Femur (tissue), 1 donor: ENCODE measurements at regions not wholly inside any gene's neighbourhood (a gene's known extent, or its start where the extent isn't known, plus 50 kb on each side); places are given as distances from the start of the nearest gene placed in this dataset.

ENCODE experiments used
- DNase-seq: peaks from one replicate; pipeline ENCODE4 v3.0.0-alpha.2; 2017

GRCh38 chr6:22821664-22822320 is 252.4 kb downstream of the HDGFL1 start:
- DNase-seq = no peak

- DNase-seq = no peak
Measured at GRCh38 chr6:22825210-22825609, 255.8 kb downstream of the HDGFL1 start.

DNA sequence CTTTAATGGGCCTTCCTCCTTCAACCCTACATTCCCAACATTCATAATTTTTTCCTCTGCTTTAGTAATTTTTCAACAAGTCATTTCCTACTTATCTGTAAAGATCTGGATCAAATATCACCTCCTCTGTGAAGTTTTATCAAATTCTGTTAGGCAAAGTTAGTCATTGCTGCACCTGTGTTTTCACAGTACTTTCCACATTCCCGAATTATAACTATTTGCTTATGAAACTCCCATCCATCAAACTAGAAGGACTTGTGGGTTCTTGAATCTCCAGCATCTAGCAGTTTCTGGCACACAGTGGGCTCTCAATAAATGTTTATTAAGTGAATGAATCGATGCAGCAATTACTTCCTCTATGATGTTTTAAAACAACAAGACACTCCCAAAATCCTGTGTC is 257.6 kb downstream of the HDGFL1 start:
- DNase-seq = no peak

DNA sequence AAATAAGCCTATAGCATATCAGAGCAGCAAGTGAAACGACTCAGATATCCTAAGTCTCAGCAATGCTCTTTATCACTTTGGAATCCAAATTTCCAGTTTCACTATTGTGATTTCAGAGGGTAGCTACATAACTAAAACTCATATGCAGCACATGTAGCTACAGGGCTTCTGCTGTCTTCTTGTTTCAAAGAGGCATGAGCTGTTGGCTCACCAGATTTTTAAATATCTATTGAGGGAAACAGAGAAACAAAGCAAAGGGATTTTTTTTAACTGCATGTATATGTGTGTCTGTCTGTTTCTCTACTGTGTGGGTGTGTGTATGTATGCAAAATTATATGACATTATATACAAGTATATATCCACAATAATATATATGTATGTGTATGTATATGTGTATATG is 258.4 kb downstream of the HDGFL1 start:
- no peak for DNase-seq

DNA sequence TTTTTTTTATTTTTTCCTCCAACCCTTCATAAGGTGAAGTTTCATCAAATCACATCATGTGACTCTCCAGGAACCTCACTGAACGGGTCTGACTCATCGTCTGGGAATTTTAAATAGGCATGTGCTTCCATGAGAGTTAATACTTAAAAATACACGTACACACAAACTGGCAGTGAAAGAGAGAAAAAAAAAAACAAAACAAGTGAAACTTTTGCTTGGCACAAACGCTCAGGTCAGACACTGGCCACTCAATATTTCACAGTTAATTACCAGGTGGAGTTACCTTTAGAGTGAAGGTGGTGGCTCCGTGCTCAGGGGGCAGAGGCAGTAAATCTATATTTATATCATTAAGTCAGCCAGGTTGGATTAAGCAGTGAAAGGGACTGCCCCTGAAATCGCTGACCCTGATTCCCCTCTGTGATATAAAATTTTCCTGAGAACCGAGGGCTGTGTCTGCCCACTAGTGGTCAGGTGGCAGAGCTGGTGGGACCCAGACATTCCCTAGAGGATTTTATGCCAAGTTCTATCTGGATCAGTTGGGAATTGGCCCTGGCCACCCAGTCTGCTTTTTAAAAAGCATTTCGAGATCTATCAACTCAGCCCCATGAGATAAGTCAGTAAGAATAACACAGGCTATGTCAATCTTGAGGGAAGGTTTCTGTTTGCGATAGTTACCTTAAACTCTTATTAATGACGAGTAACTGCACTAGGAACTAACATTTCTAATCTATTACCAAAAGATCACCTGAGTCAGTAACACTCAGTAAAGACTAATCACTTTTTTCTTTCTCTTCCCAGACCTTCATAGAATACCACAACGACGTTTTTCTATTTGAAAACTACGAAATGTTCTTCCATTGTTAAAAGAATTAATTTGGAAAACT is 259.1 kb downstream of the HDGFL1 start:
- DNase-seq = peak; percentile 36

DNA sequence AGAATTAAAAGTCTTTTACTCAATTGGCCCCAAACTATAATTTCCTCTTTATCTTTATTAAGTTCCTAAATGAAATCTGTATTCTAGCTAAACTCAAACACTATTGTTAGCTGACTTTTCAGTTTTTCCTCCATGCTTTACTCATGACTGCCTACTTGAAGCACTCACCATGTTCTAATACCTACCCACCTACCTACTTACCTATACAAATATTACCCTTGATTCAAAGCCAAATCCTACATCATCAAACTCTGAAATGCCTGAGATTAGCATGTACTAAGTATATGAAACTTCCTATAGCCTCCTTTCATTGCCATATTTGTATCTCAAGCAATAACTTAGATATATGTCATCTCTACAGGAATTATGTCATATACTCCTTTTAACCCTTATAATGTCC is 259.7 kb downstream of the HDGFL1 start:
- no peak for DNase-seq

GRCh38 chr6:22830463-22830862 is 261.1 kb downstream of the HDGFL1 start:
- no peak for DNase-seq

- DNase-seq = no peak
Measured at GRCh38 chr6:22833191-22833590, 263.8 kb downstream of the HDGFL1 start.

DNA sequence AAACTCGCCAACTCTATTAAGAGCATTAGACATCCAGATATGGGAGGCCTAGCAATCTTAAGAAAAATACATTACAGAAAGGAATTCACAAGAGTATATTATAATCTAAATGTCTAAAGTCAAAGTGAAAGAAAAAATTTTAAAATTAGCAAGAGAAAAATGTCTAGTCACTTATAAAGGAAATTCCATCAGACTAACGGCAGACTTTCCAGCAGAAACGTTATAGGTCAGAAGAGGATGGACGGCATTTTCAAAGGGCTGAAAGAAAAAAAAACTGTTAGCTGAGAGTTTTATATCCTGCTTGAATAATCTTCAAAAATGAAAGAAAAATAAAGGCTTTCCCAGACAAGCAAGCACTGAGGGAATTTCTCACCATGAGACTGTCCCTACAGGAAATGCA is 269.0 kb downstream of the HDGFL1 start:
- no peak for DNase-seq

GRCh38 chr6:22845467-22845866 is 276.1 kb downstream of the HDGFL1 start:
- no peak for DNase-seq

- no peak for DNase-seq
Measured at GRCh38 chr6:22848121-22848520, 278.8 kb downstream of the HDGFL1 start.

DNA sequence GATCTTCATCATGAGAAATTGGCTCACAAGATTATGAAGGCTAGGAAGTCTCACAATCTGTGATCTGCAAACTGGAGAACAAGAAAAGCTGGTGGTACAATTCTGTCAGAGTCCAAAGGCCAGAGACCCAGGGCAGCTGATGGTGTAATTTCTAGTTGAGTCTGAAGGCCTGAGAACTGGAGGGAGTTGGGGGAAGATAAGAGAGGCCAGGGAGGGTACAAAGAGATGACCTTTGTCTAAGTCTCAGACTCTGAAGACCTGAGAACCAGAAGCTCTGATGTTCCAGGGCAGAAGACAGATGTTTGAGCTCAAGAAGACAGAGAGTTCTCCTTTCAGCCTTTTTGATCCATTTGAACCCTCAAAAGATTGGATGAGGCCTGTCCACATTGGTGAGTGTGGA is 280.6 kb downstream of the HDGFL1 start:
- no peak for DNase-seq

- no peak for DNase-seq
Measured at GRCh38 chr6:22852101-22852500, 282.7 kb downstream of the HDGFL1 start.

- DNase-seq = no peak
Measured at GRCh38 chr6:22873513-22874136, 304.3 kb downstream of the HDGFL1 start.

- no peak for DNase-seq
Measured at GRCh38 chr6:22875845-22876244, 306.5 kb downstream of the HDGFL1 start.

- no peak for DNase-seq
Measured at GRCh38 chr6:22878324-22878701, 308.9 kb downstream of the HDGFL1 start.

GRCh38 chr6:22878706-22879105 is 309.3 kb downstream of the HDGFL1 start:
- DNase-seq = no peak

- DNase-seq = no peak
Measured at GRCh38 chr6:22880686-22881433, 311.5 kb downstream of the HDGFL1 start.

DNA sequence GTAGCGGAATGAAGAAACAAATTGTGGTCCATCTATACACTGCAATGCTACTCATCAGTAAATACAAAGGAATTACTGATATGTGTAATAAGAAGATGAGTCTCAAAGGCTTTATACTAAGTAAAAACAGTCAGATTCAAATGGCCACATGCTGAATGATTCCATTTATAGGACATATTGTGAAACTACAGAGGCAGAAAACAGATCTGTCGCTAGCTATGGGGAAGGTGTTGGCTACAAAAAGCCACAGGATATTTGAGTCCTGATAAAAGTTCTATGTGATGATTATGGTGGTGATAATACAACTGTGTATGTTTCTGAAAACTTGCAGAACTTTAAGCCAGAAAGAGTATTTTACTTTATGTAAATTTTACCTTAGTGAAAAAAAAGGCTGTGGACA is 313.2 kb downstream of the HDGFL1 start:
- DNase-seq = no peak

GRCh38 chr6:22883061-22883717 is 313.8 kb downstream of the HDGFL1 start:
- DNase-seq = no peak

GRCh38 chr6:22884456-22884855 is 315.1 kb downstream of the HDGFL1 start:
- no peak for DNase-seq
